Smooth muscle cell (in vitro differentiated cells): ENCODE measurements at regions not wholly inside any gene's neighbourhood (a gene's known extent, or its start where the extent isn't known, plus 50 kb on each side); places are given as distances from the start of the nearest gene placed in this dataset.

Experiments used
- DNase-seq: peaks from one replicate; lab custom pipeline; 2025; ENCODE audit not compliant: unreplicated experiment; lab: John Stamatoyannopoulos, UW
- H2AFZ ChIP-seq: fragments of 200-600 bp; sonication (generic); 2 replicates; pipeline ENCODE4 v1.6.0; 2016; ENCODE audit warnings: antibody characterized with exemption, low read depth, mild to moderate bottlenecking
- H3F3A ChIP-seq: fragments of 200-600 bp; sonication (generic); 2 replicates; pipeline ENCODE4 v1.6.0; 2017; ENCODE audit warnings: antibody characterized with exemption, low read depth
- H3K27ac ChIP-seq: fragments of 200-600 bp; sonication (generic); 2 replicates; pipeline ENCODE4 v1.5.1; 2016; ENCODE audit warnings: low read depth, mild to moderate bottlenecking
- H3K27me3 ChIP-seq: fragments of 200-600 bp; sonication (generic); 2 replicates; pipeline ENCODE4 v1.6.1; 2016; ENCODE audit warnings: low read depth, mild to moderate bottlenecking
- H3K36me3 ChIP-seq: fragments of 200-600 bp; sonication (generic); 2 replicates; pipeline ENCODE4 v1.5.1; 2016; ENCODE audit warnings: low read depth
- H3K4me1 ChIP-seq: fragments of 200-600 bp; sonication (generic); 2 replicates; pipeline ENCODE4 v1.5.1; 2016; ENCODE audit warnings: low read depth
- H3K4me2 ChIP-seq: fragments of 200-600 bp; sonication (generic); 2 replicates; pipeline ENCODE4 v1.6.0; 2016; ENCODE audit warnings: mild to moderate bottlenecking
- H3K4me3 ChIP-seq: fragments of 200-600 bp; sonication (generic); 2 replicates; pipeline ENCODE4 v1.5.1; 2016; ENCODE audit warnings: mild to moderate bottlenecking
- H3K79me2 ChIP-seq: fragments of 200-600 bp; sonication (generic); 2 replicates; pipeline ENCODE4 v1.6.0; 2016; ENCODE audit warnings: low read depth, mild to moderate bottlenecking
- H3K9ac ChIP-seq: fragments of 200-600 bp; sonication (generic); 2 replicates; pipeline ENCODE4 v1.6.0; 2016; ENCODE audit warnings: low read depth
- H3K9me3 ChIP-seq: fragments of 200-600 bp; sonication (generic); replicated peaks from 2 replicates; pipeline ENCODE4 v1.5.1; 2016; ENCODE audit warnings: low read depth
- H4K20me1 ChIP-seq: fragments of 200-600 bp; sonication (generic); 2 replicates; pipeline ENCODE4 v1.6.0; 2016; ENCODE audit warnings: low read depth
- WGBS: methylation state at CpG from one replicate; pipeline ENCODE4 v1.1.7; 2016; ENCODE audit warnings: low lambda C conversion rate; 5-methylcytosine and 5-hydroxymethylcytosine counted together
- TF ChIP-seq, protein P1 (sequence below): fragments of 200-600 bp; sonication (generic); IDR thresholded peaks from 2 replicates; pipeline ENCODE4 v1.5.1; 2017; ENCODE audit warnings: borderline replicate concordance, mild to moderate bottlenecking, antibody characterized with exemption; ENCODE audit not compliant: insufficient read depth, poor library complexity, severe bottlenecking

- TF ChIP-seq, protein P1, sequence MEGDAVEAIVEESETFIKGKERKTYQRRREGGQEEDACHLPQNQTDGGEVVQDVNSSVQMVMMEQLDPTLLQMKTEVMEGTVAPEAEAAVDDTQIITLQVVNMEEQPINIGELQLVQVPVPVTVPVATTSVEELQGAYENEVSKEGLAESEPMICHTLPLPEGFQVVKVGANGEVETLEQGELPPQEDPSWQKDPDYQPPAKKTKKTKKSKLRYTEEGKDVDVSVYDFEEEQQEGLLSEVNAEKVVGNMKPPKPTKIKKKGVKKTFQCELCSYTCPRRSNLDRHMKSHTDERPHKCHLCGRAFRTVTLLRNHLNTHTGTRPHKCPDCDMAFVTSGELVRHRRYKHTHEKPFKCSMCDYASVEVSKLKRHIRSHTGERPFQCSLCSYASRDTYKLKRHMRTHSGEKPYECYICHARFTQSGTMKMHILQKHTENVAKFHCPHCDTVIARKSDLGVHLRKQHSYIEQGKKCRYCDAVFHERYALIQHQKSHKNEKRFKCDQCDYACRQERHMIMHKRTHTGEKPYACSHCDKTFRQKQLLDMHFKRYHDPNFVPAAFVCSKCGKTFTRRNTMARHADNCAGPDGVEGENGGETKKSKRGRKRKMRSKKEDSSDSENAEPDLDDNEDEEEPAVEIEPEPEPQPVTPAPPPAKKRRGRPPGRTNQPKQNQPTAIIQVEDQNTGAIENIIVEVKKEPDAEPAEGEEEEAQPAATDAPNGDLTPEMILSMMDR, result no peak
- Histone ChIP-seq H2AFZ (no peak overlapping the region), H3K36me3 (no peaks in the 10 kb centered on the region), H3F3A (no peaks in the 10 kb centered on the region), H3K9me3 (no peaks in the 10 kb centered on the region), H3K27ac (no peak overlapping the region), H3K79me2 (no peaks in the 10 kb centered on the region), H3K4me3 (no peak overlapping the region), H3K27me3 (peaks cover 5% of the 10 kb centered on the region), H3K4me2 (no peak overlapping the region), H3K4me1 (peaks cover 10% of the 10 kb centered on the region), H3K9ac (no peak overlapping the region), H4K20me1 (no peaks in the 10 kb centered on the region)
- WGBS, result 70% methylated on average over 6 of the region's 6 CpGs
- no peak for DNase-seq
Observed at GRCh38 chr9:90948156-90948555, 146.5 kb downstream of the SYK start.

- TF ChIP-seq, protein P1, result no peak
- H3F3A ChIP-seq, result no peaks in the 10 kb centered on the region
- no peak overlapping the region for H3K9ac ChIP-seq
- H3K79me2 ChIP-seq, result no peaks in the 10 kb centered on the region
- no peak overlapping the region for H3K4me2 ChIP-seq
- no peaks in the 10 kb centered on the region for H4K20me1 ChIP-seq
- no peak overlapping the region for H3K27ac ChIP-seq
- peaks cover 5% of the 10 kb centered on the region for H3K27me3 ChIP-seq
- no peak overlapping the region for H3K4me3 ChIP-seq
- no peak for DNase-seq
- H2AFZ ChIP-seq, result no peak overlapping the region
- no peaks in the 10 kb centered on the region for H3K36me3 ChIP-seq
- H3K4me1 ChIP-seq, result peaks cover 4% of the 10 kb centered on the region
- 28% methylated on average over 3 of the region's 3 CpGs for WGBS
- H3K9me3 ChIP-seq, result no peaks in the 10 kb centered on the region
Observed at GRCh38 chr9:90950600-90950999, 149.0 kb downstream of the SYK start.

- H3K4me1 ChIP-seq, result peaks cover 4% of the 10 kb centered on the region
- no peaks in the 10 kb centered on the region for H4K20me1 ChIP-seq
- no peak overlapping the region for H3K9ac ChIP-seq
- H3K27ac ChIP-seq, result no peak overlapping the region
- no peaks in the 10 kb centered on the region for H3K36me3 ChIP-seq
- no peak overlapping the region for H3K4me3 ChIP-seq
- no peaks in the 10 kb centered on the region for H3K79me2 ChIP-seq
- 64% methylated on average over 3 of the region's 3 CpGs for WGBS
- no peak overlapping the region for H3K4me2 ChIP-seq
- H3F3A ChIP-seq, result no peaks in the 10 kb centered on the region
- no peaks in the 10 kb centered on the region for H3K27me3 ChIP-seq
- TF ChIP-seq, protein P1, result no peak
- H2AFZ ChIP-seq, result no peak overlapping the region
- DNase-seq, result no peak
- no peaks in the 10 kb centered on the region for H3K9me3 ChIP-seq
Observed at GRCh38 chr9:90953200-90953599, 151.6 kb downstream of the SYK start.

DNA sequence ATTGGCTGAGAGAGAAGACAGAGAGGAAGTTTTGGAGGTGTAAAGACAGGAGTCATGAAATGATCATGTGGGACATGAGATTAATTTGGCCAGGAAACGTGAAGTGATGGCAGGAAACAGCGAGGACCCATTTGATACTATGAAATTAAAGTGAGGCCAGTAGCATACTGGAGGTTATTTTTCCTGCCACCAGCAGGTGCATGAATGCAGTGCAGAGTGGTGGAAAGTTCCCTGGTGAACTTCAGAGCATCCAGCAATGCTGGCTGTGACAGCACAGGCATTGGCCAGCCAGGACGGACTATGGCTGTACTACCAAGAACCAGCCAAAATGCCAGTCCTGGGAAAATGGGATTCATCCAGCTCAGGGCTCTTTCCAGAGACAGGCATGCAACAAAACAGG lies 152.2 kb downstream of the SYK start:
- TF ChIP-seq, protein P1, result no peak
- H3K36me3 ChIP-seq, result no peaks in the 10 kb centered on the region
- no peaks in the 10 kb centered on the region for H3F3A ChIP-seq
- no peaks in the 10 kb centered on the region for H3K79me2 ChIP-seq
- no peak overlapping the region for H2AFZ ChIP-seq
- no peak for DNase-seq
- H3K27me3 ChIP-seq, result no peaks in the 10 kb centered on the region
- H4K20me1 ChIP-seq, result no peaks in the 10 kb centered on the region
- no peaks in the 10 kb centered on the region for H3K9me3 ChIP-seq
- no peak overlapping the region for H3K4me2 ChIP-seq
- H3K27ac ChIP-seq, result no peak overlapping the region
- no peak overlapping the region for H3K4me3 ChIP-seq
- WGBS, result 92% methylated on average over 3 of the region's 3 CpGs
- no peak overlapping the region for H3K9ac ChIP-seq
- H3K4me1 ChIP-seq, result peaks cover 4% of the 10 kb centered on the region
